WTC11 (cell line): ENCODE measurements at regions not wholly inside any gene's neighbourhood (a gene's known extent, or its start where the extent isn't known, plus 50 kb on each side); places are given as distances from the start of the nearest gene placed in this dataset.

Experiments used
- CREB1 ChIP-seq: sonication (generic); formaldehyde crosslinking; IDR thresholded peaks from 2 replicates; pipeline ENCODE4 v1.8.0; 2023; ENCODE audit warnings: mild to moderate bottlenecking, missing genetic modification reagents
- CTCF ChIP-seq: fragments of 200-600 bp; IDR thresholded peaks from 2 replicates; pipeline ENCODE4 v1.8.0; 2022; ENCODE audit warnings: antibody characterized with exemption
- ESRRA ChIP-seq: sonication (generic); formaldehyde crosslinking; IDR thresholded peaks from 2 replicates; pipeline ENCODE4 v1.8.1; 2022; ENCODE audit warnings: mild to moderate bottlenecking, missing genetic modification reagents, borderline replicate concordance
- PRDM15 ChIP-seq: sonication (generic); formaldehyde crosslinking; IDR thresholded peaks from 2 replicates; pipeline ENCODE4 v1.8.0; 2022; ENCODE audit warnings: missing genetic modification reagents
- PRRX2 ChIP-seq: fragments of 250-450 bp; sonication (Bioruptor Pico); IDR thresholded peaks from 2 replicates; pipeline ENCODE4 v1.8.0; 2021; ENCODE audit warnings: mild to moderate bottlenecking

DNA sequence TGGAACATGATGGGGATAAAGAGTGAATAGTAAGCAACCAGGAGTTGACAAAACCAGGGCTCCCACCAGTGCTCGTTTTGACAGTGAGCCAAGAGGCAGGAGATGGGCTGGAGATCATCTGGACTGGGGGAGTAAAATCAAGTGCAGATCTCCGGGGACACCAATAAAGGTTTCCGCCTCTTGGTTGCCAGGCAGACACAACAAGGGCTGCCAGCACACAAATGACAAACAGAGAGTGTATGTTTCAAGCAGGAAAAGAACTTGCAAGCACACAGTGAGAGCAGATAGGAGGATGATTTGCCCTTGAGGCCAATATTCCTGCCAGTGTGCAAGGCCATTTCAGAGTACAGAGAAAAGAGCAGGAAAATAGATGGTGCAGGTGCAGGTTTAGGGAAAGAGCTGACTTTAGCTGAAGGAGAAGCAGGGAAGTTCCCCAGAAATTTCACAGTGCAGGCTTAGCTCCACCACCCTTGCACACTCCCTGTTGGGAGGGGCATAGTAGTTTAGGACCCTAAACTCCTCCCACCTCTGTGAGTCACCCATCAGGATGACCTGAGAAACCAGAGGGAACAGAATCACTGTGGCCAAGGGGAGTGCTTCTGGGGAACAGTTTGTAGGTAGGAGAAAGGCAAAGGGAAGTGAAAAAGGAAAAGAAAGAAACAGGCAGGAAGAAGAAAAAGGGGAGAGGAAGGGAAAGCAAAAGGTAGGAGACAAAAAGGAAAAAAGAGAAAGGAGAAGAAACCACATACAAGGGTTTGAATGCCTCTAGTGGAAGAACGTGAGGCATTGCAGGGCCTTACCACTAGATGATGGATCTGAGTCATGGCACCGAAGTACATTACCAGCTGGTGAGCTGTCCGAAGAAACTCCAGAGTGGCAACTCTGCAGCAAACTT, 404.4 kb downstream of the SLC6A15 start:
- TF ChIP-seq CTCF (no peak), ESRRA (CRISPR knock-in tag) (no peak), CREB1 (CRISPR knock-in tag) (no peak), PRRX2 (CRISPR knock-in tag) (no peak), PRDM15 (CRISPR knock-in tag) (no peak)
